Stimulated activated CD4-positive, alpha-beta T cell treated with anti-CD3 and anti-CD28 coated beads, Interleukin-4, amount 100 ng/mL, for 48 hours (primary cell): ENCODE measurements at regions not wholly inside any gene's neighbourhood (a gene's known extent, or its start where the extent isn't known, plus 50 kb on each side); places are given as distances from the start of the nearest gene placed in this dataset.

Experiments used
- DNase-seq, 2 donors: peaks; one replicate each; pipeline ENCODE4 v3.0.0-alpha.2; 2020; ENCODE audit warnings: low read depth in 2 of 2

GRCh38 chr16:73190688-73191659, 143.0 kb upstream of the ZFHX3 start:
- DNase-seq: no peak

DNA sequence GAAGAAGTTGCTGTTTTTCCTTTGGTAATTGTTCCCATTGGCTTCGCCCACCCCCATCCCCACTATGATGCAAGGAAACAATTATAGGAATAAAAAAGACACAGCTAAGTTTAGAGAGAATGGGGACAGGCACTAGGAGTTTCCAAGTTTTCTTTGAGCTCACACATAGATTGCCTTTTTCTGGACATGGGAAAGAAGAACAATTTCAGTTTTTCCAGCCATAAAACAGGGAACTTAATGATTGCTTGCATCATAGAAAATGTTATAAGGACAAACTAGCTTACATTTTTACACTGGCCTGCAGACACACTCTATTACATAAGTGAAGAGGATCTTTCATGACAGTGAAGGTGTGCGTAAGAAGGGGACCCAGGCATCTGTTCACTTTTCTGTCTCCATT, 142.3 kb upstream of the ZFHX3 start:
- no peak for DNase-seq

GRCh38 chr16:73189136-73189535, 141.2 kb upstream of the ZFHX3 start:
- no peak for DNase-seq

- DNase-seq: no peak
Observed at GRCh38 chr16:73186752-73187601, 139.0 kb upstream of the ZFHX3 start.

- DNase-seq: no peak
Observed at GRCh38 chr16:73185737-73186136, 137.8 kb upstream of the ZFHX3 start.

DNA sequence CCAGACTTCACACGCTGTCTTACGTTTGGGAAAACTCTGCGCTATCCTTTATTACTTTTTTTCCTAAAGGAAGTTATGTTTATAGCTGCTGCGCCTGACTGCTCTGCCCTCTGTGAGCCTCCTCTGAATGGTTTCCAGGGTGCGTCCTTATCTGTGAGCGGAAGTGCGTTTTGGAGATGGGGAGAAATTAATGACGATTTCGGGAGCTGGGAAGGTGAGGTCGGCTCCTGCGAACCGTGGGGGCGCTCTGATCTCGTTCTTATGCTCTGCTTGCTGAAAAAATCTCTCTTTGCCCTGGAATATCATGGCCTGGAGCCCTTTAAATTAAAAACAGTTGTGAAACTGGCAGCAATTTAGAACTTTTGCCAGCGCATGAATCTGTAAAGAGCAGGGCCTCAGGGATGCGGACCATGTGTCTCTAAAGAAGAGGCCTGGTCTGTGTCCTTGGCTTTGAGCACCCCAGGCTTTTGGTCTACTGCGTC, 135.7 kb upstream of the ZFHX3 start:
- DNase-seq: no peak

GRCh38 chr16:73179705-73180331, 131.9 kb upstream of the ZFHX3 start:
- no peak for DNase-seq

- no peak for DNase-seq
Observed at GRCh38 chr16:73177729-73178295, 129.9 kb upstream of the ZFHX3 start.

- no peak for DNase-seq
Observed at GRCh38 chr16:73176577-73177013, 128.7 kb upstream of the ZFHX3 start.

- DNase-seq: no peak
Observed at GRCh38 chr16:73172973-73173709, 125.2 kb upstream of the ZFHX3 start.

DNA sequence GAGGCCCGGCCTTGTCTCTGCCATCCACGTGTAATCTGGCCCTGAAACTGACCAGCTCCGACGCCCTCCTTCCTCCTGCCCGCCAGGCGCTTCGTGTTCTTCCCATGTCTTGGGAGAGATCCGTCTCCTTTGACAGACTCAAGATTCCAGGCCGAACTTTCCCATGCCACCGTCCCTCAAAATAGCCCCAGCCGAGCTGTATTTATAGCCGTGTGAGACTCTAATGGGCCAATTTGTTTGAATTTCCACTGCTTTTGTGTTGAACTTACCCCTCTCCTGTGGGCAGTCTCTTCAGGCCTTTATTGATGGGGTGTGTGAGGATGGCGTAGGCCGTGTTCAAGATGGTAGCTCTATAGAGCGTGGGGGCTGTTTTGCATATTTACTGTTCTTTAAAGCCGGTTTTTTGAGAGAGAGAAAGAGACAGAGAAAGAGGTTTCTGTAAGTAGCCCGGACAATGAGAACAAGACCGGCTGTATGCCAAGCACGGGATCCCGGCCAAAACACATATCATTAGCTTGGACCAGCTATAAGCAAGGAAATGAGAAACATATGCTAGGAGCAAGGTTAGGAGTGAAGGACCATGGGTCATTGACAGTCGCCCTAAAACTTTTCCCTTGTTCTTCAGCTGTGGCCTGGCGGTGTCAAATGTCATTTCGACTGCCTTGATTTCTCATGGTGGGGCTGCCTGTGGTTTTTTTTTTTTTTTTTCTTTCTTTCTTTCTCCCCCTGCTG, 124.5 kb upstream of the ZFHX3 start:
- DNase-seq: no peak

- no peak for DNase-seq
Observed at GRCh38 chr16:73171901-73172240, 123.9 kb upstream of the ZFHX3 start.

- no peak for DNase-seq
Observed at GRCh38 chr16:73171380-73171779, 123.5 kb upstream of the ZFHX3 start.

DNA sequence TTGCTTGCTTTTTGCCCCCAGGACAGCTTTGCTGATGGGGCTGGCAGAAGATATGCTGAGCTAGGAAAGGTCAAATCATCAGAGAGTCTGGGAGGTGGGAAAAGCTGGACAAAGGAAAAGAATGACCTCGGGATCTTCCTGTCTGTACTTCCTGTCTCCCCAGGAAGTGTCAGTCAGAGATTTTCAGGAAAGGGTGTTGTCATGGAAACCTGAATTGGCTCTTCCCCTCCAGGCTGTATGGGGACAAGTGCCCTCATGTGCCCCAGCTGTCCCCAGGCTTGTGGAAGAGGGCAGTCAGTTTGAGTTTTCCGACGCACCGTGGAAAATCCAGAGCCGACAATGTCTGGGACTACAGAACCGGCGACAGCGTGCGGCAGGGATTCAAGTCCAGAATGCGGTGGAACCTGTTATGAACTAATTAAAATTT, 122.7 kb upstream of the ZFHX3 start:
- DNase-seq: no peak

DNA sequence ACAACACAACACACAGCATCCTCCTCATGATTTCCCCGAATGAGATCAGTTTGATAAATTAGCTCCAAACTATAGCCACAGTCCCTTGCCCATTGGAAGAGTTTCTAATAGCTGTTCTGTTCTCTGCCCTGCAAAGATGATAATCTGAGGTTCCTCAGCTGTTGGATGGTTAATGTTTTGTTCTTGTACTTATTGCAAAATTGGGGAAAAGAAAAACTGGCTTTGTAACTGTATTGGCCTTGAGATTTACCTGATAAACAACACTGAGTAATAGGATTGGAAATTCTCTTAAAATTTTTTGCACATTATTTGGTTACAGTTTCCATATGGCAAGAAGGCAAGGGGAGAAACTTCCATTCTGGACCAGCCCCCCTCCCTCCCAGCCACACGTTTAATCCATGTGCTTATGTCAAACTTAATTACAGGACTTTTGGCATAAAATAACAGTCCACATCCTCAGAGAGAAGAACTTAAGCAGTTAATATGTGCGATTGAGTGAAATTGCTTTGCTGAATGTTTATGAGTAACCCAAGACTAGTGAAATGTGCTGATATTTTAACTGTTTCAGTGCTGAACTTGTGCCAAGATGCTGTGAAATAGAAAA, 119.1 kb upstream of the ZFHX3 start:
- no peak for DNase-seq

DNA sequence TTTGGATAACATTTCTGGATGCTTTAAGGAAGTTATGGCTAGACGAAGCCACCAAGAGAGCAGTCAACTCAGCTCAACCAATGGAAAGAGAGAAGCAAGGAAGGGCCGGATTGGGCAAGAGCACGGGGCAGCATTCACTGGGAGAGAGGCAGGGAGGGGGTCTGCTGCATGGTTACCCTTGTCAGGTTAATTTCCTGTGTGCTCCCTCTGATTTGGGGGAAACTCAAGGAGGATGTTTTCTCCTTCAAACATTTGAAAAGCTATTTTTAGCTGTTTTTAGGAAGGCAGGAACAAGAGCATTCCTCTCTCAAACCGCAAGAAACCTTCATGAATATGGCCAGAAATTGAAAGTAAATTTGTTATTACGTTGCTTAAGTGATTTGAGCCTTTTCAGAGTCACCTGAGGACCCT, 118.5 kb upstream of the ZFHX3 start:
- DNase-seq: no peak

- DNase-seq: no peak
Observed at GRCh38 chr16:73163238-73163815, 115.4 kb upstream of the ZFHX3 start.

DNA sequence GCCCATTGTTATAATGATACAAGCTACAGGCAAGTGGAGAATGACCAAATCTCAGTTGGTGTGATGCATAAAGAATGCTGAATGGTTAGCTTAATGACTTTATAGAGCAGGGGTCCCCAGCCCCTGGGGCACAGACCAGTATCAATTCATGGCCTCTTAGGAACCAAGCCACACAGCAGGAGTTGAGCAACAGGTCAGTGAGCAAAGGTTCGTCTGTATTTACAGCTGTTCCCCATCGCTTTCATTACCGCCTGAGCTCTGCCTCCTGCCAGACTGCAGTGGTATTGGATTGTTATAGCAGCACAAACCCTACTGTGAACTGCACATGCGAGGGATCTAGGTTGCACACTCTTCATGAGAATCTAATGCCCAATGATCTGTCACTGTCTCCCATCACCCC, 114.0 kb upstream of the ZFHX3 start:
- no peak for DNase-seq

GRCh38 chr16:73159296-73159695, 111.4 kb upstream of the ZFHX3 start:
- no peak for DNase-seq

DNA sequence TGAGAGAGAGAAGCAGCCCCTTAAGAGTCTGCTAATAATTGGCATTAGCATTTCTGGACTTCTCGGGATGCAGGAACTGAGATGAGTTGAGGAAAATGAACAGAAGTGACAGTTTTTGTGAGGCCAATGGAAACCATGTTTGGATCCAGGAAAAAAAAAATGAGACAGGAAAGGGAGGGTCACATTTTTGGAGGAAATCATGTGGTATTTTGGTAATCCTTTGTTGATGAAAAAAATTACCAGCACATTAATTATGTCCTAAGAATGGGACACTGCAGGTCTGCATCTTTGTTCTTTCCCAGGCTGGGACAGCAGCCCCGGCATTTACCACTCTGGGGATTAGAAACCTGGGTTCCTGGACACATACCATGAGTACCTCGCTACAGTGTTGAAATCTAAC, 109.9 kb upstream of the ZFHX3 start:
- DNase-seq: no peak
